Midbrain (tissue), 1 donor: ENCODE measurements at regions not wholly inside any gene's neighbourhood (a gene's known extent, or its start where the extent isn't known, plus 50 kb on each side); places are given as distances from the start of the nearest gene placed in this dataset.

Experiments
- DNase-seq: peaks from one replicate; lab custom pipeline; 2025; lab: John Stamatoyannopoulos, UW

GRCh38 chr2:13014783-13015182 lies 298.0 kb downstream of the TRIB2 start:
- no peak for DNase-seq

GRCh38 chr2:13015532-13016320 lies 299.0 kb downstream of the TRIB2 start:
- DNase-seq, result no peak

- DNase-seq, result no peak
Observed at GRCh38 chr2:13018490-13018889, 301.8 kb downstream of the TRIB2 start.

GRCh38 chr2:13019781-13020180 lies 303.0 kb downstream of the TRIB2 start:
- DNase-seq, result no peak

GRCh38 chr2:13020469-13020868 lies 303.7 kb downstream of the TRIB2 start:
- no peak for DNase-seq

- no peak for DNase-seq
Observed at GRCh38 chr2:13021470-13021957, 304.8 kb downstream of the TRIB2 start.

GRCh38 chr2:13030606-13031005 lies 313.9 kb downstream of the TRIB2 start:
- no peak for DNase-seq

- DNase-seq, result no peak
Observed at GRCh38 chr2:13034861-13035260, 318.1 kb downstream of the TRIB2 start.

GRCh38 chr2:13035866-13036265 lies 319.1 kb downstream of the TRIB2 start:
- no peak for DNase-seq

- DNase-seq, result no peak
Observed at GRCh38 chr2:13040043-13040442, 323.3 kb downstream of the TRIB2 start.

GRCh38 chr2:13046557-13047165 lies 329.9 kb downstream of the TRIB2 start:
- DNase-seq, result no peak

- no peak for DNase-seq
Observed at GRCh38 chr2:13050764-13051163, 334.0 kb downstream of the TRIB2 start.

- DNase-seq, result no peak
Observed at GRCh38 chr2:13052547-13052946, 335.8 kb downstream of the TRIB2 start.

- DNase-seq, result no peak
Observed at GRCh38 chr2:13056259-13056843, 339.6 kb downstream of the TRIB2 start.

GRCh38 chr2:13057671-13058070 lies 340.9 kb downstream of the TRIB2 start:
- DNase-seq, result no peak

GRCh38 chr2:13066676-13067075 lies 349.9 kb downstream of the TRIB2 start:
- DNase-seq, result no peak

GRCh38 chr2:13067508-13067907 lies 350.8 kb downstream of the TRIB2 start:
- no peak for DNase-seq

- DNase-seq, result no peak
Observed at GRCh38 chr2:13089971-13090370, 373.2 kb downstream of the TRIB2 start.

- no peak for DNase-seq
Observed at GRCh38 chr2:13091455-13091854, 374.7 kb downstream of the TRIB2 start.

- DNase-seq, result no peak
Observed at GRCh38 chr2:13091861-13092378, 375.2 kb downstream of the TRIB2 start.

GRCh38 chr2:13093416-13093991 lies 376.8 kb downstream of the TRIB2 start:
- DNase-seq, result no peak

- DNase-seq, result no peak
Observed at GRCh38 chr2:13102397-13103063, 385.8 kb downstream of the TRIB2 start.
